WTC11 (cell line): ENCODE measurements at regions not wholly inside any gene's neighbourhood (a gene's known extent, or its start where the extent isn't known, plus 50 kb on each side); places are given as distances from the start of the nearest gene placed in this dataset.

Experiments
- ATF1 ChIP-seq: sonication (generic); formaldehyde crosslinking; IDR thresholded peaks from 2 replicates; pipeline ENCODE4 v1.8.1; 2023; ENCODE audit warnings: mild to moderate bottlenecking, moderate library complexity, missing genetic modification reagents
- CTCF ChIP-seq: fragments of 200-600 bp; IDR thresholded peaks from 2 replicates; pipeline ENCODE4 v1.8.0; 2022; ENCODE audit warnings: antibody characterized with exemption
- RELA ChIP-seq: sonication (generic); formaldehyde crosslinking; IDR thresholded peaks from 2 replicates; pipeline ENCODE4 v1.8.1; 2022; ENCODE audit warnings: missing genetic modification reagents, mild to moderate bottlenecking, borderline replicate concordance
- TCF7 ChIP-seq: sonication (generic); formaldehyde crosslinking; IDR thresholded peaks from 2 replicates; pipeline ENCODE4 v1.8.0; 2022; ENCODE audit warnings: mild to moderate bottlenecking, low read depth, missing genetic modification reagents, moderate library complexity
- ZBTB21 ChIP-seq: sonication (generic); formaldehyde crosslinking; IDR thresholded peaks from 2 replicates; pipeline ENCODE4 v1.8.1; 2023; ENCODE audit warnings: mild to moderate bottlenecking, missing genetic modification reagents, borderline replicate concordance
- ZNF138 ChIP-seq: sonication (generic); formaldehyde crosslinking; conservative IDR thresholded peaks from 2 replicates; pipeline ENCODE4 v1.8.1; 2022; ENCODE audit warnings: mild to moderate bottlenecking, moderate library complexity, missing genetic modification reagents
- TF ChIP-seq, protein P1 (sequence below): sonication (generic); formaldehyde crosslinking; IDR thresholded peaks from 2 replicates; pipeline ENCODE4 v1.8.1; 2022; ENCODE audit warnings: low read depth, missing genetic modification reagents, borderline replicate concordance
- TF ChIP-seq, protein P2 (sequence below): sonication (generic); formaldehyde crosslinking; IDR thresholded peaks from 2 replicates; pipeline ENCODE4 v1.8.1; 2022; ENCODE audit warnings: mild to moderate bottlenecking, moderate library complexity, missing genetic modification reagents

DNA sequence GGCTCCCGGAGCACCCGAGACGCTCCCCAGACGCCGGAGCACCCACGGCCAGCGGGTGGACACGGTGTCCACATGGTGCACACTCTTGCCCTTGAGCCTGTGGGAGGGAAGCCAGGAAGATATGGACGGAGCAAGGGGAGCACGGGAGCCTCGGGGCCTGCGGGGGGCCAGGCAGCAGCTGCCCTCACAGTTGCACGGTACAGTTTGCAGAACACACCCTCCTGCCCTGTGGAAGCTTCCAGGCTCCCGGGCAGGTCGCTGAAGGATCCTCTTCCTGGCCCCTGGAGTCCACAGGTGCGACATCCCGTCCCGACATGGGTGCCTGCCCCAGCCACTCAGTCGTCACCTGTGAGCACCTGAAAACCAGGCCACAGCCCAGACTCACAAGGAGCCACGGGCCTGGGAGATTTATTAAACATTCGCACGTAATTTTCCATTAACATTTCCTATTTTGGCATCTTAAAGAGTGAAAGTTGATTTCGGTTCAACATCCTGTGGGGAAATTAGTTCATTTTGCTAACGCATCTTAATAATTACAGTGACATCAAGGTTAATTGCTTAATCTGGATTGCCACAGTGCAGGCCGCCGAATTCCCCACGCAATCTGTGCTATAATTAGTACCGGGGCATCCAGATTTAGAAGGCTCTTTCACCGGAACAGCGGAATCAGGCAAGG, 253.3 kb downstream of the BRD1 start:
- TF ChIP-seq, protein P1, sequence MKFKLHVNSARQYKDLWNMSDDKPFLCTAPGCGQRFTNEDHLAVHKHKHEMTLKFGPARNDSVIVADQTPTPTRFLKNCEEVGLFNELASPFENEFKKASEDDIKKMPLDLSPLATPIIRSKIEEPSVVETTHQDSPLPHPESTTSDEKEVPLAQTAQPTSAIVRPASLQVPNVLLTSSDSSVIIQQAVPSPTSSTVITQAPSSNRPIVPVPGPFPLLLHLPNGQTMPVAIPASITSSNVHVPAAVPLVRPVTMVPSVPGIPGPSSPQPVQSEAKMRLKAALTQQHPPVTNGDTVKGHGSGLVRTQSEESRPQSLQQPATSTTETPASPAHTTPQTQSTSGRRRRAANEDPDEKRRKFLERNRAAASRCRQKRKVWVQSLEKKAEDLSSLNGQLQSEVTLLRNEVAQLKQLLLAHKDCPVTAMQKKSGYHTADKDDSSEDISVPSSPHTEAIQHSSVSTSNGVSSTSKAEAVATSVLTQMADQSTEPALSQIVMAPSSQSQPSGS, result no peak
- TF ChIP-seq CTCF, result no peak
- TF ChIP-seq ZNF138, result no peak
- no peak for TF ChIP-seq RELA (CRISPR knock-in tag)
- TF ChIP-seq, protein P2, sequence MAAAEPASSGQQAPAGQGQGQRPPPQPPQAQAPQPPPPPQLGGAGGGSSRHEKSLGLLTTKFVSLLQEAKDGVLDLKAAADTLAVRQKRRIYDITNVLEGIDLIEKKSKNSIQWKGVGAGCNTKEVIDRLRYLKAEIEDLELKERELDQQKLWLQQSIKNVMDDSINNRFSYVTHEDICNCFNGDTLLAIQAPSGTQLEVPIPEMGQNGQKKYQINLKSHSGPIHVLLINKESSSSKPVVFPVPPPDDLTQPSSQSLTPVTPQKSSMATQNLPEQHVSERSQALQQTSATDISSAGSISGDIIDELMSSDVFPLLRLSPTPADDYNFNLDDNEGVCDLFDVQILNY (CRISPR knock-in tag), result no peak
- TF ChIP-seq TCF7 (CRISPR knock-in tag), result no peak
- TF ChIP-seq ATF1 (CRISPR knock-in tag), result no peak
- no peak for TF ChIP-seq ZBTB21 (CRISPR knock-in tag)
